GM19438 (cell line): ENCODE measurements at regions not wholly inside any gene's neighbourhood (a gene's known extent, or its start where the extent isn't known, plus 50 kb on each side); places are given as distances from the start of the nearest gene placed in this dataset.
"Not testable (repeated sequence)": the region's sequence is repeated elsewhere in the genome, so short reads cannot be mapped to it uniquely, and the experiment has no call there.

Source experiments
- ATAC-seq: cut with Tn5 transposase; IDR thresholded peaks from one replicate; pipeline ENCODE4 v1.9.1; 2021; ENCODE audit warnings: low read depth; ENCODE audit not compliant: unreplicated experiment

DNA sequence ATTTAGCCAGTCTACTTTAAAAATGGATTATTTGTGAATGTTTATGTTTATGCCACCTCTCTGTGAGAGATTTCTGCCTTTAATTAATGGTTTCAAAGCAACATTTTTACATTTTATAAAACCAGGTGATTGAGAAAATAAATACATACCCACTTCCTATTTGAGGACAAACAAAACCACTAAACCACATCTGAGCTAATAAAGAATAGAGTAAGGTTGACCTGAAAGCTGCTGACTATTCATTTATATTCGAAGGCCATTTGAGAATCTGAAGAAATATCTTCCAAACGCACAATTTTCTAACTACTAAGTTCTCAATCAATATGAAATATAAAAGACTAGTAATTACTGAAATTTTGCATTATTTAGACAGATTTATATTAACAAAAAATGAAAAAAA lies 705.1 kb downstream of the XPNPEP1 start:
- no peak for ATAC-seq

DNA sequence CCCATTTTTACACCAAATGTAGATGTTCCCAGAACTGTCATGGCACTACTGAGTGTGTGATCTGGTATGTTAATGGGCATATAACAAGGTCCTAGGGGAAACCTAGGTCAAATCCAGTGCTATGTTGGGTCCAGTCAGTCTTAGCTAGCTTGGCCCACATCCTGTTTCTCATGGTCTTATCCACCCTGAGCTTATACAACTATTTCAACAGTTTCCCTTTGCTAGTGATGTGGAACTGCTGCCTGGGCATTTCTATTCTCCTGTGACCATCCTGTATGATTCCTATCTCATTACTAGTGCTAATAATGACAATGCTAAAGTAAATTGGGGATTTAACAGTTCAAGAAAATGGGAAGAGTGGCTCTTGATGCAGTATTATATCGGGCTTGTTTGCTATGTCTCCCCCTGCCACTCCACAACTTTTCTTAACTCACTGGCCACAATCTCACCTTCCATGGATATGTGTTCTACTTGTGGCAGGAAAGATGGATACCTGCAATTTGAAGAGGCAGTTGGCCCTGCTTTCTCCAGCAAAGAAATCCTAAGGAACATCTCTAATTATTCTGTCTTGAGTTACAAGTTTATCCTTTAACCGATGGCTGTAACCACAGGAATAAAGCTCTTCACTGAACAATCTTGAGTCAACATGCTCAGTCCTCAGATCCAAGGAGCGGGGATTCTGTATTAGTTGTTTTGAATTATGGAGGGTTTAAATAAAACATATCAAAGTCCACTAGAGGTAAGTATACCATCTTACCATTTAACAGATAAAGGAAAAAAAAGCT lies 707.8 kb downstream of the XPNPEP1 start:
- ATAC-seq = no peak

DNA sequence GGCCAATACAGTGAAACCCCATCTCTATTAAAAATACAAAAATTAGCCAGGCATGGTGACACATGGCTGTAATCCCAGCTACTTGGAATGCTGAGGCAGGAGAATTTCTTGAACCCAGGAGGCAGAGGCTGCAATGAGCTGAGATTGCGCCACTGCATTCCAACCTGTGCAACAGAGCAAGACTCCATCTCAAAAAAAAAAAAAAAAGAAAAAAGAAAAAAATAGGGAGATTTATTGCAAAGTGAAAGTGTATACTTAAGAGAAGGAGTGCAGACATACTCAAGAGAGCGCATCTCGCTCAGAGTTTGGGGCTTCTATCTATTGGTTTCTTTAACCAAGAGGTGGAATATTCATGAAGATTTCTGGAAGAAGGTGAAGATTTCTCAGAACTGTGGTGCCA lies 708.4 kb downstream of the XPNPEP1 start:
- not testable (repeated sequence) for ATAC-seq

DNA sequence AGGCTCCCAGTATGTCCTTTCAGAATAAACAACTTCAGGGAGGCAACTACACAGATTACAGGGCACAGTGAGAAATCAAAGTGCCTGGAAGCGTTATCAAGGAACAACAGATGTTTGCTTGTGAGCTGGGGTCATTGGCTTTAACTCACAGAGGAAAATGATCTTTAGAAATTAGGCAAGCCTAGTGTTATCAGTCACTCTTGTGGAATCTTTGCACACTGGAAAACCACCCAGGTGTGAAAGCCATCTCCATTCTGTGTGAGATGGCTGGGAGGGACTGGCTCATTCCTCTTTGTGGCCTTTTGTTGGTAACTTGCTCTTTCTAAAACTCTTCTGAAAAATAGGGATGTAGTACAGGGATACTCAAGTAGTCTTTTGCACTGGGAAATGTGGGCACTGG lies 716.0 kb downstream of the XPNPEP1 start:
- no peak for ATAC-seq

DNA sequence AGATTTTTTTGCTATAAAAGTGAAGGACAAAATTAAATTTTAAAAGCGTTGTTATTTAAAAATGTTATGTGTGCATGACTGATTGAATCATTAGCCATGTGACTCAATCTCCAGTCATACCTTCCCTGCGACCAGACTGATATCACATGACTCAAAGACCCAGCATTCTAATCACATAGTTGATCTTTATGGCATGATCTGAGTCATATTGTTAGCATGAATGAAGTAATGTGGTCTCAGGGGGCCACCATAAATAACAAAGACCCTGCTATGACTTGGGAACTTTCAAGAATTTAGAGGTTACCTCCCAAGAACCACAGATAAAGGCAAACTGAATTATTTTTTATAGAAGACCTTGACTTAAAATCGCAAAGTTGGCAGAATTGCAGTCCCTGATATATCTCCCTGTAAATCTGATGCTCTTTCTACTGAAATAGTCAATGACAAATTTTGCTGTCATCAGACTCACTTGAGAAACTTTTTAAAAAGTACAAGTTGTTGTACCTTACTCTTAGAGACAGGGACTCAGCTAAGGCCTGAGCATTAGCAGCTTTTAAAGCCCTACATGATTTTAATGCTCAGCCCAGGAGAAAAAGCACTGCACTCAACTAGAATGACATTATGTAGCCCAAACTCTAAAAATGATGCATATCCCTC lies 717.3 kb downstream of the XPNPEP1 start:
- no peak for ATAC-seq

DNA sequence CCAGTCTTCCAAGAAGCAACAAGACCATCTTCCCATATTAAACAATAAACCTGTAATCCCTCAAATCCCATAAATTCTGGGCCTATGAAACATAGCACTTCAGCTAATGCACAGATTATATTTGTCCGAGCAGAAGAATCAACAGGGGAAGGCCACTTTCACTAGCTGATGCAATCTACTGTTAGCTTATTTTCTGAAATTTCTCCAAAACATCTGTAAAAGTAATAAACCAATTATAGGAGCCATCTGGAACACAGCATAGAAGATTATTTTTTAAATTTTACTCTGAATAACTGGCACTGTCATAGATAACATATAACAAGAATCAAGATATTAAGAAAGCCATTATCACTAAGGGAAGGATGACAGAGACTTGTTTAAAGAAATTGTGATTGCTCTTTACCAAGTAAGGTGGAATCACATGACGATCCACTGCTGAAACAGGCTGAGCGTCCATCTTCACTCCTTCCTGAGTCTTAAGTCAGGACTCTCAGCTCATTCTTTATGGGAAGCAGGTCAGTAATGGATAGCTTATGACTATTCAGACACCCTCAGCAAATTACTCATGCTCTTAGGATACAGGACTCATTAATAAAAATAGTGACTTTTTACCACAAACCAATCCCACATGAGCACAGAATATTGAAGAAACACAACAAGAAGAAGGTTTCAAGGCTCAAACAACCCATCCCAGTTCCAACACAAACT lies 719.5 kb downstream of the XPNPEP1 start:
- no peak for ATAC-seq

DNA sequence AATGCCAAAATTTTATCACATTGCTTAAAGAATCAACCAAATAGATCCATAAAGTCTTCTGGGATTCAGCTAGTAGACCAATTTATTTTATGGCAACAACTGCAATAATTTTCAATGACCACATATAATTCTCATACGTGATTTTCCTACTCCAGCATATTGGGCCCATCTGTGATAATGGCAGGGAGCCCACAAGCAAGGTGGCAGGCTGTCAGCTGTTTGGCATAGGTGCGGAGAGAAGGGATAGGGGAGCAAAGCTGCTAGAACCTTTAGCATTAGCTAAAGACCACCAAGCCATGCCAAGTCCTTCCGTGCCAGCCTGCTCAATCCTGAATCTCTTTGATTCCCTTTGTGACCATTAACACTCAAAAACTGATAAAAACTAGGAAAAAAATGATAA lies 721.2 kb downstream of the XPNPEP1 start:
- no peak for ATAC-seq

DNA sequence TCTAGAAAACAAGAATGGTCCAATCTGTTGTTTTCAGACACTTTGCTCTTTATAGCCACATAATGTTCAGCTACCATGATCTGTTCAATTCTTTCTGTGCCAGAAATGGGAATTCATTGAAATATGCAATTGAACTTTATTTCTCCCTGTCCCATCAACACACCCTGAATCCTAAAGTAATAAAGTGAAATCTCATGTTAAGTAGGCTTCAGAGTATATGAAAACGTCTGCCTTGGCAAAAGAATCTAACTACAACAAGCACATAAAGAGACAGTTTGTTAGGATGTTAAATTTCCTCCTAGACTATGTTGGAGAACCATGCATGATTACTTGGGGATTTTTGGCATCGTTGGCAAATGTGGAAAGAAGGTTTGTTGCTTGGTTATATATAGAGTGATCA lies 722.7 kb downstream of the XPNPEP1 start:
- no peak for ATAC-seq

DNA sequence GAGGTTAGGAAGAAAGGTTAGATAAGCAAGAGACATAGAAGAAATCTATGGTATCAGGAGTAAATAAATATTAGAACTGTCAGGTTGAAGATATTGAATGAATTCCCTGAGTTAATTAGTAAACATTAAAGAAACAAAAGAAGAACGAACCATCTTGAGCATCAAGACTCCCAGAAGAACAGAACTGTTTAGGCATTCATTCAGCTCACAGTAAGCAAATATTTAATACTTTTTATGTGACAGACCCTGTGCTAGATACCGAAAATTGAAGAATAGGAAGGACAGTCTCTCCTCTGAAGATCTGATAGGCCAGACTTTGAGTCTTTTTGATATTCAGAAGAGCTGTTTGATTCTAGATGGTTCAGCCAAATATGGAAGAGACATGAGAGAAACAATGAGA lies 731.5 kb downstream of the XPNPEP1 start:
- no peak for ATAC-seq

DNA sequence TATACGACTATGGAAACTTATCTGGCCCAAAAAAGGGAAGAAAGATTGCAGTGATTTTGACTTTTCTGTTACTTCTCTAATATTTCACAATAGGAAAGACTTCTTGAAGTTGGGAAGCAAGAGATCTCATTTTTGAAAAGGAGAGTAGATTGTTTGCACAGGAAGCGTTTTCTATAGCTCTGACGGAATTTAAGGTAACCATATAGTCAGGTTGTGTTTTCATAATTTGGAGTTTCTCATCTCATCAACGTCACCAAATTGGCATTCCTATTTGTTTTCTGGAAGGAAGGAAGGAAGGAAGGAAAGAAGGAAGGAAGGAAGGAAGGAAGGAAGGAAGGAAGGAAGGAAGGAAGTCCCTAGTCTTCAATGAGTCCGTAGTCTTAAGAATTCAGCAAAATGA lies 732.0 kb downstream of the XPNPEP1 start:
- ATAC-seq = no peak

DNA sequence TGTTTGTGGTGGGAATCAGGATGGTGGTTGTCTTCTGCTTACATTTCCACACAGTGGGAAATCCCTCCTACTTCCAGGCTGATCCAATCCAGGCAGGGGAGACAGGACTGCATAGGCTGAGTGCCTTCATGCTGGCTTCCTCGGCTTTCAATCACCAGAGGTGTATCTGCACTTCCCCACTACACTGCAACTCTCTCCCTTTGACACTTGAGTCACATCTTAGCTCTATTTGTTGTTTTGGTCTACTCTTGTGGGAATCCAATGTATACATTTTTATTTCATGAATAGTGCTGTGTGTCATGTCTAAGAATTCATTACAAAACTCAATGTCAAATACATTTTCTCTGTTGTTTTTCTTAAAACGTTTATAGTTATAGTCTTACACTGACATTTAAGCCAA lies 735.6 kb downstream of the XPNPEP1 start:
- no peak for ATAC-seq

DNA sequence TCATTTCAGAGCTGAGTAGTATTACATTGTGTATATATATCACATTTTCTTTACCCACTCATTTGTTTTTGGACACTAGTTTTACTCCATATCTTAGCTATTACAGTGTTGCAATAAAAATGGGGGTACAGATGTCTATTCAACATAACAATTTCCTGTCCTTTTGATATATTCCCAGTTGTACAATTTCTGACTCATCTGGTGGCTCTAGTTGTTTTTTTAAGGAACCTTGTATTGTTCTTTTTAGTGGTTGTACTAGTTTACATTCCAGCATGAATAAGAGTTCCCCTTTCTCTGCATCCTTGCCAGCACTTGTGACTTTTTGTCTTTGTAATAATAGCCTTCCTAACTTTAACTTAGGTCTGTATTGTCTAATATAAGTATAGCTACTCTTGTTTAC lies 739.9 kb downstream of the XPNPEP1 start:
- ATAC-seq = no peak

DNA sequence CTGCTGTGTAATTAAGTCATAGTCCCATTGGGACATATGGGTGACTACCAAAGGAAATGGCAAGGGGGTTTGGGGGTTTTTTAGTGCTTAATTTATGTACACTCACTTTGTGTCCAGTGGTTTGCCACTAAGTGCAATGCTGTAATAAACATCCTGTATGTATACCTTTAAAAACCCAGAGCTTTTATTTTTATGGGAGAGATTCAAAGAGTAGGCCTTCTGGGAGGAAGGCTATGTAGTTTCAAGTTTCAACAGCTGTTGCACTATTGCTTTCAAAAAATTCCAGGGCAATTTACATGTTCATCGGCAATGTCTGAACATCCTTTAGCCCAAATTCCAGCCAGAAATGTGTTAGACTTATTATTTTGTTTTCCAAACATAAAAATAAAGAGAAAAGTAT lies 744.7 kb downstream of the XPNPEP1 start:
- no peak for ATAC-seq

DNA sequence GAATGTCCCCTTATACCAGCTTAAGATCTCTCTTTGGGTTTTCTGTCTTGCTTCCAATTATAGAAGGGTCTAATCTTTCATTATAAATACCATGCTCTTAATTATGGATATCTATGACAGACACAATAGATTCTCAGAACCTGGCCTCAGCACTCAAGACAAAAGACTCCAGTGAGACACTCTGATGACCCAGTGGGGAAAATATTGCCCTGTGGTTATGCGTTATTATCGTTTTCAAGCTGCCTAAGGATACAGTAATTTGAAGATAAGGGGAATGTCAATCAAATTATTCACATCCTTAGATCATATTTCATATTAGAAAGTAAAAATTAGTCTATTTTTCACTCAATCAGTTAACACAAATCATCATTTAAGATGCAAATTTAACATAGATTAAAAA lies 748.8 kb downstream of the XPNPEP1 start:
- no peak for ATAC-seq

DNA sequence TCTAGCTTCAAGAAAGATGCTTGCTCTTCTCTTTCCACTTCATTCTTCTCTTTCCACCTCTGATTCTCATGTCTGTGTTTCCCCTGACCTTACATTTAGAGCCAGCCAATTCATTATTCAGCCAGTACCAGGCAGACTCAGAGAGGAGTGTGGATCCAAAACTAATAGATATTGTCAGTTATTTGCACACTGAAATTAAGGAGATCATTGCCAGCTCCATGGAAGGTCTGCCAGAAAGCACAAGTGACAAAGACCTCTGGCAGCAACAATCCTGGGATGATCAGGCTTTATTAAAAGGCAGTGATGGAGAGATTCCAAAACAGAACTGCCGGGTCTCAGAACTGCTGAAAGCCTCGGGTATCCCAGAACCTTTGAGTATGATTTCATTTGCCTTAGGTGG lies 749.4 kb downstream of the XPNPEP1 start:
- no peak for ATAC-seq

DNA sequence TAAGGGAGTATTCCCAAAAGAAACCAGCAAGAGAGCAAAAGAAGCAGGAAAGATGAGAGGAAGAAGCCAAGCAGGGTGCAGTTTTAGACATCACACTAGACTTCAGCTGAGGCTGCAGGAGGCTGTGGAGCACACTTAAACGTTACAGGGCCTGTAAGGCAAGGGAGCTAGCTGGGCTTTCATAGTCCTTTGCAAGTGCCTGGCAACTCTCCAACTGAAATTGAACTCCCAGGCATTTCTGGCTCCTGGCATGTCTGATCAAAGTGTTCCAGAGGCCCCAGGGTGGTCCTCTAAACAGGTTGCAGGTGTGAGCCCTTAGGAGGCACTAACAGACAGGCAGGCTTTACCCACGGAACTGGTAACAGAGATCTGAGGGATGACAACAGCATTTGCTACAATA lies 750.2 kb downstream of the XPNPEP1 start:
- ATAC-seq = no peak

DNA sequence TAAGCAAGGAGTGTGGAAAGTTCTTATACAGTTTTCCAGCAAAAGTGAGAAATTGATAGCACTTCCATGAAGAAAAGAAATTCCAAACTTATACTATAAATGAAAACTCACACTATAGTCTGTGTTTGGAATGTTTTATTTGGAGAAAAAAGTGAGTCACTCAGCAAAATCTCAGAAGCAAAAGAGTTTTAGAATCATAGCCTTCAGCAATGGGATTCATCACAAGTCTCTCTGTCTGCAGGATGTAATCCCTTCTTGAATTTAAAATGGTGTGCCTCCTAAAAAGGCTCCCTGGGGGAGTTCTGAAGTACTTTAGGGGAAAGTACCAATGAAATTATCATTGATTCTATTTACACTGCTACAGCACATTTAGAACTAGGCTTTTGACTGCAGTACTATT lies 756.4 kb downstream of the XPNPEP1 start:
- no peak for ATAC-seq

DNA sequence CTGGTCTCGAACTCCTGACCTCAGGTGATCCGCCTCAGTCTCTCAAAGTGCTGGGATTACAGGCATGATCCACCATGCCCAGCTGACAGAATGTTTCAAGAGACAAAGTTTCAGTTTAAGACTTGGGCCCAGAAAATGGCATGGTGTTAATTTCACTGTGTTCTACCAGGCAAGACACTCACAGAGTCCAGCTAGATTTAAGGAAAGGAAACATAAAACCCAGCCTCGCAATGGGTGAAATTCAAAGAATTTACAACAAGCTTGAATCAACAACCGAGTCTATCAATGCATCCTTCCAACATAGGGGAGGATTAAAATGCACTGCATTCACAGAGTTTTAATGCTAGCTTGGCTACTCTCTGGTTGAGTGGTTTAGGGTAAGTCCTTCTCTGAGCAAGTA lies 764.0 kb downstream of the XPNPEP1 start:
- no peak for ATAC-seq

DNA sequence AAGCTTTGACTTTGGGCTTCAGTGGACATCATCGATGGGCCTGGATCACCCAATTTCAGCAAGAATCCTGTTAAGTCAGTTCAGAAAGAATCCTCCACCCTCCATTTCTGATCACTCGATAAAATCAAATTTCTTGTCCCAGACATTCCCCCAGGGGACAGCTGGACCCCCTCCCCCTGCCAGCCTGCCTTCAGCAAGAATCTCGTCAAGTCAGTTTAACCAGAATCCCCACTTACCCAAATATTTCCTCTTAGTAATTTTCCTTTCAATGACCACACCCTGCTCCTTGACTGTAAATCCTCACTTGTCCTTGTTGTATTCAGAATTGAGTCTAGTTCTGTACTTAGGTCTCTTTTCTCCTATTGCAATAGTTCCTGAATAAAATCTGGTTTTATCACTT lies 766.9 kb downstream of the XPNPEP1 start:
- no peak for ATAC-seq

DNA sequence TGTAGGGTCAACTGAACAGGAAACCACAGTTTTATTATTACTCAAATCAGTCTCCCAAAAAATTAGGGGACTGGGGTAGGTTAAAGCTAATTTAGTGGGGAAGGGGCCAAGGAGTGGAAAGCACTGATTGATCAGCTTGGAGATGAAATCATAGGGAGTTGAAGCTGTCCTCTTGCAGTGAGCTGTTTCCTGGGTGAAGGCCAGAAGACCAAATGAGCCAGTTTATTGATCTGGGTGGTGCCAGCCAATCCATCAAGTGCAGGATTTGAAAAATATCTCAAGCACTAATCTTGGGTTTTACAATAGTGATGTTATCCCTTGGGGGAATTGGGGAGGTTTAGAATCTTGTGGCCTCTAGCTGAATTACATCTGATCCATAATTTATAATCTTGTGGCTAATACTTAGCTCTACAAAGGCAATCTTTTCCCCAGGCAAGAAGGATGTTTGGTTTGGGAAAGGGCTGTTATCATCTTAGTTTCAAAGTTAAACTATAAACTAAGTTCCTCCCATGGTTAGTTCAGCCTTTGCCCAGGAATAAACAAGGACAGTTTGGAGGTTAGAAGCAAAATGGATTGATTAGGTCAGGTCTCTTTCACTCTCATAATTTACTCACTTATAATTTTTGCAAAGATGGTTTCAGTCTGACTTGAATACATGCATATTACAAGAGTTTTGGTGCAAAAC lies 773.5 kb downstream of the XPNPEP1 start:
- no peak for ATAC-seq

DNA sequence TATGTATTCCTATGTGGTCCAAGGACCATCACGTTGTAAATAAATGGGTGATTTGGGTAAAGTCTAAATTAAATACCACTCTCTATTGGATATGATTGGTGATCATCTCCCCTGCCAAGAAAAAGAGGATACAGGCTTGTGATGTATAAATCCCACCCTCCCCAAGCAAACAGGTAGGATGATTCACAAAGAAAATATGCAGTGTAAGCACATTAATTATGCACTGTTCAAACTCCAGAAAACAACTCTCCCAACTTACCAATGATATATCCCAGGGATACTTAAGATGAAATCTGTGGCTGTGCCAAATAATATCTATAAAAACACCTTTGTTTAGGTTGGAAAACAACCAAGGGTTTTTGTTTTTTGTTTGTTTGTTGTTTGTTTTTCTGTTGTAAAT lies 795.9 kb downstream of the XPNPEP1 start:
- ATAC-seq = no peak
